Ovary (tissue), 7 donors: ENCODE measurements at regions not wholly inside any gene's neighbourhood (a gene's known extent, or its start where the extent isn't known, plus 50 kb on each side); places are given as distances from the start of the nearest gene placed in this dataset.

ENCODE experiments used
- DNase-seq, 5 donors: peaks; one replicate each; pipeline ENCODE4 v3.0.0-alpha.2; 2019 to 2020
- H3K27ac ChIP-seq, 2 donors: fragments of 200-600 bp; one replicate each; pipeline versions ENCODE4 v1.5.1 to v1.8.0; 2019 to 2022
- H3K27me3 ChIP-seq: fragments of 200-600 bp; one replicate; pipeline ENCODE4 v1.8.0; 2022
- H3K36me3 ChIP-seq: fragments of 200-600 bp; sonication (generic); one replicate; pipeline ENCODE4 v1.5.1; 2019
- H3K4me1 ChIP-seq: one replicate; pipeline ENCODE4 v1.8.1; 2013; ENCODE audit warnings: mild to moderate bottlenecking, moderate library complexity; ENCODE audit not compliant: insufficient read depth
- H3K4me3 ChIP-seq: fragments of 200-600 bp; sonication (generic); one replicate; pipeline ENCODE4 v1.5.1; 2017
- H3K9me3 ChIP-seq, 2 donors: fragments of 200-600 bp in 1 of 2; sonication (generic) in 1 of 2; one replicate each; pipeline versions ENCODE4 v1.5.1 to v1.8.1; 2013 to 2019; ENCODE audit warnings: mild to moderate bottlenecking in 1 of 2, moderate library complexity in 1 of 2
- CTCF ChIP-seq, 3 donors: fragments of 450-650 bp in 2 of 3; fragments of 200-600 bp in 1 of 3; IDR thresholded peaks; one replicate each; pipeline versions ENCODE4 v1.5.1 to v1.8.0; 2016 to 2022; ENCODE audit warnings: antibody characterized with exemption in 3 of 3, mild to moderate bottlenecking in 1 of 3
- EP300 ChIP-seq: sonication (generic); formaldehyde crosslinking; IDR thresholded peaks from one replicate; pipeline ENCODE4 v1.6.1; 2017; ENCODE audit warnings: antibody characterized with exemption
- POLR2A ChIP-seq: fragments of 450-650 bp; IDR thresholded peaks from one replicate; pipeline ENCODE4 v1.6.1; 2017; ENCODE audit warnings: antibody characterized with exemption, mild to moderate bottlenecking, moderate library complexity
- WGBS, 3 donors: extraction: QIAGEN DNeasy Blood & Tissue Kit in 1 of 3; methylation state at CpG; one replicate each; pipeline versions ENCODE4 v1.1.5 to v1.1.7; 2013 to 2017; 5-methylcytosine and 5-hydroxymethylcytosine counted together
- intact Hi-C, 4 donors: fragments of 100-400 bp; cut with DNase I; formaldehyde crosslinking; loops; one replicate each; pipeline versions ENCODE4 v1.11.0 to v1.15.1; 2022 to 2023
- donor health status: DM: no; HTN: no; CAD: no; lungs with moderate emphysema.
- donor health status: DM: no; HTN: no; CAD: no.
- donor health status: Bipolar disorder and iron deficiency.
- donor health status: DM: no; HTN: no; CAD: no.
- donor health status: DM: yes; HTN: yes; CAD: no.

- intact Hi-C loops: no loop called here
- DNase-seq: no peak
- WGBS, 3 donors: 32 to 34% (median 33%) methylated on average over 2 of the region's 2 CpGs
- no peak overlapping the region for H3K27ac ChIP-seq
- no peaks in the 10 kb centered on the region for H3K9me3 ChIP-seq
- H3K27me3 ChIP-seq: no peaks in the 10 kb centered on the region
- H3K4me3 ChIP-seq: no peak overlapping the region
- H3K4me1 ChIP-seq: no peaks in the 10 kb centered on the region
- no peaks in the 10 kb centered on the region for H3K36me3 ChIP-seq
- TF ChIP-seq POLR2A (no peak), EP300 (no peak), CTCF (IDR thresholded peaks at IDR 0.05) (no peak)
These were observed 953.1 kb upstream of the ZNF722 start for GRCh38 chr7:63045575-63045974.

- H3K4me3 ChIP-seq: no peak overlapping the region
- no peaks in the 10 kb centered on the region for H3K27me3 ChIP-seq
- no peak for DNase-seq
- H3K9me3 ChIP-seq: no peaks in the 10 kb centered on the region
- 59 to 68% (median 59%) methylated on average over 3 of the region's 3 CpGs for WGBS, 3 donors
- H3K36me3 ChIP-seq: no peaks in the 10 kb centered on the region
- H3K27ac ChIP-seq: no peak overlapping the region
- TF ChIP-seq POLR2A: no peak
- no peak for TF ChIP-seq EP300
- no peak for TF ChIP-seq CTCF (IDR thresholded peaks at IDR 0.05)
- intact Hi-C loops: no loop called here
- no peaks in the 10 kb centered on the region for H3K4me1 ChIP-seq
These were observed 952.0 kb upstream of the ZNF722 start for GRCh38 chr7:63046612-63047011.

GRCh38 chr7:63047061-63047460 lies 951.6 kb upstream of the ZNF722 start:
- H3K4me1 ChIP-seq: no peaks in the 10 kb centered on the region
- H3K9me3 ChIP-seq: no peaks in the 10 kb centered on the region
- H3K27me3 ChIP-seq: no peaks in the 10 kb centered on the region
- H3K4me3 ChIP-seq: no peak overlapping the region
- DNase-seq: no peak
- no peak for TF ChIP-seq CTCF (IDR thresholded peaks at IDR 0.05)
- no peak for TF ChIP-seq EP300
- no peak for TF ChIP-seq POLR2A
- no peaks in the 10 kb centered on the region for H3K36me3 ChIP-seq
- intact Hi-C loops: no loop called here
- 74 to 92% (median 80%) methylated on average over 4 of the region's 4 CpGs for WGBS, 3 donors
- H3K27ac ChIP-seq: no peak overlapping the region

- TF ChIP-seq EP300 (no peak), CTCF (IDR thresholded peaks at IDR 0.05) (no peak), POLR2A (no peak)
- 63 to 86% (median 81%) methylated on average over 3 of the region's 3 CpGs for WGBS, 3 donors
- no peaks in the 10 kb centered on the region for H3K9me3 ChIP-seq
- no peak overlapping the region for H3K4me3 ChIP-seq
- no peaks in the 10 kb centered on the region for H3K36me3 ChIP-seq
- intact Hi-C loops: no loop called here
- no peaks in the 10 kb centered on the region for H3K27me3 ChIP-seq
- H3K4me1 ChIP-seq: no peaks in the 10 kb centered on the region
- DNase-seq: no peak
- H3K27ac ChIP-seq: no peak overlapping the region
These were observed 951.1 kb upstream of the ZNF722 start for GRCh38 chr7:63047546-63047945.
